ENCODE measurements at regions not wholly inside any gene's neighbourhood (a gene's known extent, or its start where the extent isn't known, plus 50 kb on each side); places are given as distances from the start of the nearest gene placed in this dataset.

DNA sequence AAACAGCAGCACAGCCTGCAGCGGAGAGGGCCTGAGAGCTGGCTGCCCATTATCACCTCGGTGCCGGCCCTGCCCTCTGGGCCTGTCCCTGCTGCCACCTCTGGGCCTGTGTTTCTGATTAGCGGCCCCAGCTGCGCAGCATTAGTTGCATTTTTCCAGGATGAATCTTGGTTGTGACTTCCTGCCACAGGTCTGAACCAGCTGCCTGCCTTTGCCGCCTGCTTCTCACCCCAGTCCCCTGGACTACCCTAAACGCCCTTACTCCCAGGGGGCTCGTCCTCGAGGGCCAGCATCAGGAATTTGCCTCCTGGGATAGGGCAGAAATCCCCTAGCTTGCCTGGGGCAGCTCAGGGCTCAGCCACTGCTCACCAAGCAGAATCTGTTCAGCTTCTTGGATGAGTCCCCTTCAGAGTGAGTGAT, 342.8 kb downstream of the DYSF start:
- H3K36me3 ChIP-seq, result no peaks in the 10 kb centered on the region
- H3K27me3 ChIP-seq, result no peaks in the 10 kb centered on the region
- peaks cover 0 to 3% (median 0%) of the 10 kb centered on the region in 4 donors for H3K4me1 ChIP-seq
- 53 to 65% (median 61%) methylated on average over 6 to 9 of the region's 9 CpGs for WGBS, 5 donors
- H3K9me3 ChIP-seq, result no peaks in the 10 kb centered on the region
- no peak for TF ChIP-seq POLR2AphosphoS5 (IDR thresholded peaks at IDR 0.05)
- no peak for TF ChIP-seq POLR2A (IDR thresholded peaks at IDR 0.05)
- no peak for TF ChIP-seq EP300 (IDR thresholded peaks at IDR 0.05)
- intact Hi-C loops (cut with DNase I; ENCODE audit: low total_unique reads), result no loop called here
- H3K27ac ChIP-seq, result no peak overlapping the region
- DNase-seq, result no peak
- H3K4me3 ChIP-seq, result no peak overlapping the region

DNA sequence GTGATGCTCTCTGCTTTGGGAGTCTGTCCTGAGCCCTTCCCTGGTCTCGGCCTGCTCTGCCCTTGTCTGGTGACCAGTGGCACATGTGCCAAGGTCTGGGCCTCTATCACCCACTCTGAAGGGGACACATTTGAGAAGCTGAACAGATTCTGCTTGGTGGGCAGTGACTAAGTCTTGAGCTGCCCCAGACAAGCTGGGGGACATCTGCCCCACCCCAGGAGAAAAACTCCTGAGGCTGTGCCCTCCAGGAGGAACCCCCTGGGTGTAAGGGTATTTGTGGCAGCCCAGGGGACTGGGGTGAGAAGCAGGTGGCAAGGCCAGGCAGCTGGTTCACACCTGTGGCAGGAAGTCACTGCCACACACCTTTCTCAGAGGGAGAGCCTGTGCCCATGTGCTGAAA, 342.1 kb downstream of the DYSF start:
- intact Hi-C loops (cut with DNase I; ENCODE audit: low total_unique reads), result no loop called here
- H3K27me3 ChIP-seq, result no peaks in the 10 kb centered on the region
- no peak for DNase-seq
- 86 to 100% (median 95%) methylated on average over 1 of the region's 1 CpG for WGBS, 5 donors
- TF ChIP-seq, protein P1, sequence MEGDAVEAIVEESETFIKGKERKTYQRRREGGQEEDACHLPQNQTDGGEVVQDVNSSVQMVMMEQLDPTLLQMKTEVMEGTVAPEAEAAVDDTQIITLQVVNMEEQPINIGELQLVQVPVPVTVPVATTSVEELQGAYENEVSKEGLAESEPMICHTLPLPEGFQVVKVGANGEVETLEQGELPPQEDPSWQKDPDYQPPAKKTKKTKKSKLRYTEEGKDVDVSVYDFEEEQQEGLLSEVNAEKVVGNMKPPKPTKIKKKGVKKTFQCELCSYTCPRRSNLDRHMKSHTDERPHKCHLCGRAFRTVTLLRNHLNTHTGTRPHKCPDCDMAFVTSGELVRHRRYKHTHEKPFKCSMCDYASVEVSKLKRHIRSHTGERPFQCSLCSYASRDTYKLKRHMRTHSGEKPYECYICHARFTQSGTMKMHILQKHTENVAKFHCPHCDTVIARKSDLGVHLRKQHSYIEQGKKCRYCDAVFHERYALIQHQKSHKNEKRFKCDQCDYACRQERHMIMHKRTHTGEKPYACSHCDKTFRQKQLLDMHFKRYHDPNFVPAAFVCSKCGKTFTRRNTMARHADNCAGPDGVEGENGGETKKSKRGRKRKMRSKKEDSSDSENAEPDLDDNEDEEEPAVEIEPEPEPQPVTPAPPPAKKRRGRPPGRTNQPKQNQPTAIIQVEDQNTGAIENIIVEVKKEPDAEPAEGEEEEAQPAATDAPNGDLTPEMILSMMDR (IDR thresholded peaks at IDR 0.05), result no peak
- no peak for TF ChIP-seq POLR2A (IDR thresholded peaks at IDR 0.05)
- no peak overlapping the region for H3K27ac ChIP-seq
- H3K36me3 ChIP-seq, result no peaks in the 10 kb centered on the region
- H3K4me1 ChIP-seq, result peaks cover 0 to 3% (median 0%) of the 10 kb centered on the region in 4 donors
- H3K4me3 ChIP-seq, result no peak overlapping the region
- H3K9me3 ChIP-seq, result no peaks in the 10 kb centered on the region

DNA sequence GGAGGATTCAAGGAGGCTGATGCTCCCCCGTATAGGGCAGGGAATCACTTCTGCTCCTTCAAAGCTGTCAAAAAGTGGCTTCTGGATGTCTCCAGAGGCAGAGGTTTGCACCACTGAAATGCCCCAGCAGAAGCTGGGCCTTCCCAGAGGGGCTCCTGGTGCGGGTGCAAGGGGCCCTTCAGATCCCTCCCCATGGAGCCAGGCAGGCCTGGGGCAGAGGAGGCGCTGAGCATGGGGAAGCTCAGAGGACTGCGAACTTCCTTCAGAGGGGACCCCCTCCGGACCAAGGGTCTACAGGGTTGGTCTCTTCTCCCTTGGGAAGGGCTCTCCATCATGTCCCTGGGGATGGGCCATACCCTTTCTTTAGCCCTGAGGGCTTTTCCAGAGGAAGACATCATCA, 341.2 kb downstream of the DYSF start:
- peaks cover 0 to 3% (median 0%) of the 10 kb centered on the region in 4 donors for H3K4me1 ChIP-seq
- H3K4me3 ChIP-seq, result no peak overlapping the region
- no peaks in the 10 kb centered on the region for H3K27me3 ChIP-seq
- no peaks in the 10 kb centered on the region for H3K36me3 ChIP-seq
- DNase-seq, result no peak
- H3K9me3 ChIP-seq, result no peaks in the 10 kb centered on the region
- no peak overlapping the region for H3K27ac ChIP-seq
- TF ChIP-seq POLR2AphosphoS5 (IDR thresholded peaks at IDR 0.05) (no peak), POLR2A (IDR thresholded peaks at IDR 0.05) (no peak), EP300 (IDR thresholded peaks at IDR 0.05) (no peak)
- TF ChIP-seq, protein P1 (IDR thresholded peaks at IDR 0.05), result no peak
- WGBS, 5 donors, result 73 to 100% (median 89%) methylated on average over 4 to 5 of the region's 5 CpGs
- intact Hi-C loops (cut with DNase I; ENCODE audit: low total_unique reads), result no loop called here

DNA sequence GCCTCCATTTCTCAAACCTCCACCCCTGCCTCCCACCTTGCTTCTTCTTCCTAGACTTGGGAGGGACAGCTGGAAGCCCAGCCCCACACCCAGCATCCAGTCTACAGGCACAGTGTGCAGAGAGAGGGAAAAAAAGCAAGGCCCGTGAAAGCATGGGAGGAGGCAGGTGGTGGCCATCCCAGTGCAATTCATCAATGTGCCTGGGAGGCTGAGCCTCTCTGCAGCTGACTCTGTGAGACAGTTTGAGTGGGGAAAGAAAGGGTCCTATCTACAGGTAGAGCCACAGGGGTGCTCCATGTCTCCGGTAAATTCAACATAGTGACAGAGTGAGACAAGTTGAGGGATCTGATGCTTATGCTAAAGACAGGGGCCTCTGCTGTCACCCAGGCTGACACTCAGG, 340.6 kb downstream of the DYSF start:
- WGBS, 5 donors, result 75 to 98% (median 82%) methylated on average over 2 of the region's 2 CpGs
- DNase-seq, result no peak
- intact Hi-C loops (cut with DNase I; ENCODE audit: low total_unique reads), result no loop called here

More for the DNA sequence above, 340.6 kb downstream of the DYSF start:
- TF ChIP-seq EP300 (IDR thresholded peaks at IDR 0.05), result no peak
- TF ChIP-seq, protein P1 (IDR thresholded peaks at IDR 0.05), result no peak
- TF ChIP-seq POLR2A (IDR thresholded peaks at IDR 0.05), result no peak
- Histone ChIP-seq H3K27me3 (no peaks in the 10 kb centered on the region), H3K9me3 (no peaks in the 10 kb centered on the region), H3K4me3 (no peak overlapping the region), H3K4me1 (peaks cover 0 to 3% (median 0%) of the 10 kb centered on the region in 4 donors), H3K36me3 (no peaks in the 10 kb centered on the region), H3K27ac (no peak overlapping the region)

Measured in stomach (tissue), 8 donors.